Neural cell (in vitro differentiated cells): ENCODE measurements at regions not wholly inside any gene's neighbourhood (a gene's known extent, or its start where the extent isn't known, plus 50 kb on each side); places are given as distances from the start of the nearest gene placed in this dataset.

Experiments
- H2AFZ ChIP-seq: fragments of 200-600, 300-800 bp; sonication (generic), shearing (Covaris generic); 2 replicates; pipeline ENCODE4 v1.6.0; 2014; ENCODE audit warnings: low read depth, mild to moderate bottlenecking, antibody characterized with exemption, low read length, moderate library complexity
- H3F3A ChIP-seq: fragments of 200-600 bp; shearing (Covaris generic); 2 replicates; pipeline ENCODE4 v1.6.1; 2016; ENCODE audit warnings: mild to moderate bottlenecking, moderate library complexity, mixed read lengths, antibody characterized with exemption, low read length; ENCODE audit not compliant: insufficient read depth, poor library complexity, severe bottlenecking
- H3K27ac ChIP-seq: fragments of 200-600, 300-800 bp; sonication (generic), shearing (Covaris generic); 2 replicates; pipeline ENCODE4 v1.5.1; 2014; ENCODE audit warnings: mild to moderate bottlenecking, low read length, moderate library complexity
- H3K27me3 ChIP-seq: fragments of 300-800, 200-600 bp; sonication (generic), shearing (Covaris generic); 2 replicates; pipeline ENCODE4 v1.6.0; 2014; ENCODE audit warnings: mild to moderate bottlenecking, low read depth, low read length, moderate library complexity; ENCODE audit not compliant: insufficient read depth
- H3K36me3 ChIP-seq: fragments of 300-800, 200-600 bp; sonication (generic), shearing (Covaris generic); 2 replicates; pipeline ENCODE4 v1.5.1; 2014; ENCODE audit warnings: mild to moderate bottlenecking, antibody characterized with exemption, low read length, moderate library complexity; ENCODE audit not compliant: insufficient read depth
- H3K4me2 ChIP-seq: fragments of 300-800, 200-600 bp; sonication (generic), shearing (Covaris generic); 2 replicates; pipeline ENCODE4 v1.6.0; 2014; ENCODE audit warnings: mild to moderate bottlenecking, low read length
- H3K4me3 ChIP-seq: fragments of 300-800, 200-600 bp; sonication (generic), shearing (Covaris generic); 2 replicates; pipeline ENCODE4 v1.5.1; 2014; ENCODE audit warnings: mild to moderate bottlenecking, low read length, moderate library complexity
- H3K79me2 ChIP-seq: fragments of 200-600 bp; shearing (Covaris generic); replicated peaks from 2 replicates; pipeline ENCODE4 v1.6.0; 2014; ENCODE audit warnings: mild to moderate bottlenecking, low read length, moderate library complexity; ENCODE audit not compliant: insufficient read depth
- H3K9ac ChIP-seq: fragments of 300-800, 200-600 bp; sonication (generic), shearing (Covaris generic); 2 replicates; pipeline ENCODE4 v1.6.1; 2016; ENCODE audit warnings: mild to moderate bottlenecking, low read length, mixed read lengths
- H3K9me2 ChIP-seq: fragments of 200-600 bp; shearing (Covaris generic); 2 replicates; pipeline ENCODE4 v1.6.1; 2016; ENCODE audit warnings: mild to moderate bottlenecking, low read length, mixed read lengths; ENCODE audit not compliant: insufficient read depth
- H3K9me3 ChIP-seq: fragments of 200-600, 300-800 bp; sonication (generic), shearing (Covaris generic); 2 replicates; pipeline ENCODE4 v1.6.1; 2016; ENCODE audit warnings: mild to moderate bottlenecking, mixed run types, low read length, moderate library complexity, mixed read lengths
- H4K20me1 ChIP-seq: fragments of 200-600 bp; shearing (Covaris generic); 2 replicates; pipeline ENCODE4 v1.6.1; 2016; ENCODE audit warnings: mild to moderate bottlenecking, mixed run types; ENCODE audit not compliant: insufficient read depth
- CTCF ChIP-seq: fragments of 450-650 bp; IDR thresholded peaks from 2 replicates; pipeline ENCODE4 v1.5.1; 2014; ENCODE audit warnings: antibody characterized with exemption, mild to moderate bottlenecking, moderate library complexity; ENCODE audit not compliant: poor library complexity, severe bottlenecking
- EP300 ChIP-seq: fragments of 450-650 bp; conservative IDR thresholded peaks from 2 replicates; pipeline ENCODE4 v1.6.1; 2014; ENCODE audit warnings: antibody characterized with exemption, mild to moderate bottlenecking, moderate library complexity; ENCODE audit not compliant: poor library complexity, severe bottlenecking
- EZH2 ChIP-seq: fragments of 200-600, 300-800 bp; shearing (Covaris generic), sonication (generic); IDR thresholded peaks from 2 replicates; pipeline ENCODE4 v1.6.1; 2014; ENCODE audit warnings: antibody characterized with exemption, low read length, borderline replicate concordance, mild to moderate bottlenecking; ENCODE audit not compliant: insufficient read depth, poor library complexity, severe bottlenecking
- MXI1 ChIP-seq: fragments of 450-650 bp; conservative IDR thresholded peaks from 2 replicates; pipeline ENCODE4 v1.6.1; 2014; ENCODE audit warnings: antibody characterized with exemption, mild to moderate bottlenecking; ENCODE audit not compliant: poor library complexity, severe bottlenecking
- POLR2AphosphoS5 ChIP-seq: IDR thresholded peaks from 2 replicates; pipeline ENCODE4 v1.6.1; 2012
- RAD21 ChIP-seq: fragments of 450-650 bp; conservative IDR thresholded peaks from 2 replicates; pipeline ENCODE4 v1.6.1; 2014; ENCODE audit warnings: antibody characterized with exemption, mild to moderate bottlenecking, moderate library complexity
- REST ChIP-seq: IDR thresholded peaks from 2 replicates; pipeline ENCODE4 v1.6.1; 2012; ENCODE audit warnings: borderline replicate concordance
- SMC3 ChIP-seq: fragments of 450-650 bp; conservative IDR thresholded peaks from 2 replicates; pipeline ENCODE4 v1.6.1; 2014; ENCODE audit warnings: antibody characterized with exemption, mild to moderate bottlenecking, moderate library complexity; ENCODE audit not compliant: poor library complexity
- TAF1 ChIP-seq: IDR thresholded peaks from 2 replicates; pipeline ENCODE4 v1.6.1; 2012; ENCODE audit warnings: low read depth

GRCh38 chr4:35399912-35400311, 844.4 kb downstream of the ARAP2 start:
- H3K79me2 ChIP-seq, result no peaks in the 10 kb centered on the region
- H3K27ac ChIP-seq, result no peak overlapping the region
- no peak overlapping the region for H3K4me3 ChIP-seq
- H3K36me3 ChIP-seq, result no peaks in the 10 kb centered on the region
- H3K4me2 ChIP-seq, result no peak overlapping the region
- no peak overlapping the region for H2AFZ ChIP-seq
- H3K27me3 ChIP-seq, result no peaks in the 10 kb centered on the region
- H3K9ac ChIP-seq, result no peak overlapping the region
- H3K9me2 ChIP-seq, result no peaks in the 10 kb centered on the region
- H3F3A ChIP-seq, result no peaks in the 10 kb centered on the region
- no peaks in the 10 kb centered on the region for H4K20me1 ChIP-seq
- no peaks in the 10 kb centered on the region for H3K9me3 ChIP-seq
- TF ChIP-seq REST, result no peak
- no peak for TF ChIP-seq TAF1
- no peak for TF ChIP-seq MXI1
- TF ChIP-seq EZH2, result no peak
- no peak for TF ChIP-seq SMC3
- no peak for TF ChIP-seq EP300
- TF ChIP-seq POLR2AphosphoS5, result no peak
- no peak for TF ChIP-seq RAD21
- TF ChIP-seq CTCF, result no peak

GRCh38 chr4:35423104-35423503, 821.2 kb downstream of the ARAP2 start:
- no peaks in the 10 kb centered on the region for H4K20me1 ChIP-seq
- TF ChIP-seq SMC3 (no peak), TAF1 (no peak), EZH2 (no peak), REST (no peak), CTCF (no peak), EP300 (no peak), MXI1 (no peak), POLR2AphosphoS5 (no peak), RAD21 (no peak)

More at GRCh38 chr4:35423104-35423503, 821.2 kb downstream of the ARAP2 start:
- Histone ChIP-seq H3K27ac (no peak overlapping the region), H3K4me2 (no peak overlapping the region), H3K27me3 (no peaks in the 10 kb centered on the region), H3K36me3 (no peaks in the 10 kb centered on the region), H2AFZ (no peak overlapping the region), H3K79me2 (no peaks in the 10 kb centered on the region), H3K9me3 (no peaks in the 10 kb centered on the region), H3K4me3 (no peak overlapping the region), H3K9me2 (no peaks in the 10 kb centered on the region), H3F3A (no peaks in the 10 kb centered on the region), H3K9ac (no peak overlapping the region)
